ENCODE measurements at regions not wholly inside any gene's neighbourhood (a gene's known extent, or its start where the extent isn't known, plus 50 kb on each side); places are given as distances from the start of the nearest gene placed in this dataset.

DNA sequence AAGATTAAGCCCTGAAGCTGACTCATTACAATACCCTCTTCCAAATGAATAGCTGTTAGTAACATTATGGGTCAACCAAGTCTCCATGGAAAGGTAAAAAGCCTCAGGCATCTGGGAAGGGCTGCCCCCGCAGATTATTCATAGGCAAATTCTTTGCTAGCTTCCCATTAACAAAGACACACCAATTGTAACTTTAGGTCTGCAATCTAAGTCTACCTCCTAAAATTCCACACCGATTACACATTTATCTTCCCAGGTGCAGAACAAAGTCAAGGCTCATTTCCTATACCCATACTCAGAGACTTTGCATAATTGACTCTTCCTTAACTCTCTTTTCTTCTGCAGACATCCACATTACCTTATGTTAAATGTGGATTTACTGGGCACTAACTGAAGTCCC is 826.3 kb upstream of the MBL2 start:
- no peak overlapping the region for H3K4me3 ChIP-seq (replicated peaks; ENCODE audit: low read depth, low read length)
- no peak for TF ChIP-seq CTCF (IDR thresholded peaks at IDR 0.05; ENCODE audit: low read depth, low read length, missing control alignments)

DNA sequence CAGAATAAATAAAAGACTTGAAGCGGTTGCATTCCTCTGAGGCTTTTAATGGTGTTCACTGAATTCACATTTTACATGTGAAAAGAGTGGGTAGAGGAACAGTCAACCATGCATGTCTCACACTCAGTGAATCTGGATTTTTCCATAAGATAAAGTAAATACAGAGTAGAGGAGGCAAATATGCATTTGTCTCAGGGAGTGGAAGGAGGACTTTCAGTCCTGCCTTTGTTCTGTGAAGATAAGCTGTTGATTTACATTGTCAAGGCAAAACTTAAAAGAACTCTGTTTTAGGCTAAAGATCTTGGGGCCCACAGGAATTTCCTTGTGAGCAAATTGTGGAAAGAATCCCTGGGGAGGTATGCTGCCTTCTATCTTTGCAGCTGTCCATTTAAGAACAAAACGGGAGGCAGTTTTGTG is 825.3 kb upstream of the MBL2 start:
- TF ChIP-seq CTCF (IDR thresholded peaks at IDR 0.05; ENCODE audit: low read depth, low read length, missing control alignments) = no peak
- DNase-seq (ENCODE audit: extremely low read depth, low read depth) = no peak
- no peak overlapping the region for H3K4me3 ChIP-seq (replicated peaks; ENCODE audit: low read depth, low read length)

More for the DNA sequence above, 826.3 kb upstream of the MBL2 start:
- DNase-seq (ENCODE audit: extremely low read depth, low read depth) = no peak

DNA sequence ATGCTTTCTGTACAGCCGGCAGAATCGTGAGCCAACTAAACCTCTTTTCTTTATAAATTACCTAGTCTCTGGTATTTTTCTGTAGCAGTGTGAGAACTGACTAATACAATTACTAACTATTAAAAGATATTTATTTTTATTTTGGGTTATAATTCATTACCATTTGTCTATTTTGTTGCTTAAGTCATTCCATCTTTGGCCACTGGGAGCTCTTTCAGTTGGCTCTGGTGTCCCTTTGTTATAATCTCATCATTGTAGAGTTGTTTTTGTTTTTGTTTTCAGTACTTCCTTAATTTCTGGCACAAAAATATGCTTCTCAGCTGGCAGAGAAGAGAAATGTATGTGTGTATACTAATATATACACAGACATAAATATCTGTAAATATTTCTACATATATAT is 807.9 kb upstream of the MBL2 start:
- no peak overlapping the region for H3K4me3 ChIP-seq (replicated peaks; ENCODE audit: low read depth, low read length)
- DNase-seq (ENCODE audit: extremely low read depth, low read depth) = no peak
- no peak for TF ChIP-seq CTCF (IDR thresholded peaks at IDR 0.05; ENCODE audit: low read depth, low read length, missing control alignments)

DNA sequence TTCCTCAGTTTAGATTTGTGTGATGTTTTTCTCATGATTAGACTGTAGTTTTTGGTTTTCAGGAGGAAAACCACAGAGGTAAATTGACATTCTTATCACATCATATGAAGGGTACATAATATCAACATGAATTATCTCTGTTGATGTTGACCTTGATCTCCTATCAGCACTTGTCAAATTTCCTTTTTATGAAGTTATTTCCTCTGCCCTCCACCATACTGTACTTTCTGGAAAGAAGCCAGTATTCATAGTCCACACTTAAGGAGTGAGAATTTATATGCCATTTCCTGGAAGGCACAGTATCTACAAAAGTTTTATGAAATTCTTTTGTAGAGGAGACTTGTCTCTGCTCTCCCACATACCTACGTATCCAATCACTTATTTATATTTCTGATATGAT is 807.2 kb upstream of the MBL2 start:
- TF ChIP-seq CTCF (IDR thresholded peaks at IDR 0.05; ENCODE audit: low read depth, low read length, missing control alignments) = no peak
- H3K4me3 ChIP-seq (replicated peaks; ENCODE audit: low read depth, low read length) = no peak overlapping the region
- DNase-seq (ENCODE audit: extremely low read depth, low read depth) = no peak

- no peak overlapping the region for H3K4me3 ChIP-seq (replicated peaks; ENCODE audit: low read depth, low read length)
- DNase-seq (ENCODE audit: extremely low read depth, low read depth) = no peak
- no peak for TF ChIP-seq CTCF (IDR thresholded peaks at IDR 0.05; ENCODE audit: low read depth, low read length, missing control alignments)
These were observed 801.4 kb upstream of the MBL2 start for GRCh38 chr10:53574024-53574423.

GRCh38 chr10:53573498-53573897 is 800.9 kb upstream of the MBL2 start:
- H3K4me3 ChIP-seq (replicated peaks; ENCODE audit: low read depth, low read length) = no peak overlapping the region
- TF ChIP-seq CTCF (IDR thresholded peaks at IDR 0.05; ENCODE audit: low read depth, low read length, missing control alignments) = no peak
- DNase-seq (ENCODE audit: extremely low read depth, low read depth) = no peak

DNA sequence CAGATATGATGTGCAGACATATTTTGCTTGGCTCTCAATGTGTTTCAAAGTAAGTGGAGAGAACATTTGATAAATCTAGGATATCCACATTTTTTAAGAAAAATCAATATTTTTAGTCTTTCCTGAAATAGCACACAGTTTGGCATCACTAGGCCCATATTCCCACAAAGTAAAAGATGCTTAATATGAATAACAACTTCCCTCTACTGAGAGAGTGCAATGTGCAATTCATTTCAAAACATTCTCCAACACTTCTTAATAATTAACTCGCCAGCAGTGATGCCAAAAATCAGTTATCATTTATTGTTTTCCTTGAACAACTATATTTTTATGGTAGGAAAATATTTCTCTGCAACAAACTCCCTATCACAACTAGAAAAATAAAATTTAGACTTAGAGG is 800.2 kb upstream of the MBL2 start:
- TF ChIP-seq CTCF (IDR thresholded peaks at IDR 0.05; ENCODE audit: low read depth, low read length, missing control alignments) = no peak
- DNase-seq (ENCODE audit: extremely low read depth, low read depth) = no peak
- H3K4me3 ChIP-seq (replicated peaks; ENCODE audit: low read depth, low read length) = no peak overlapping the region

Measured in HFF-Myc (cell line).